Hepatic stellate cell (primary cell): ENCODE measurements at regions not wholly inside any gene's neighbourhood (a gene's known extent, or its start where the extent isn't known, plus 50 kb on each side); places are given as distances from the start of the nearest gene placed in this dataset.
"Not testable (repeated sequence)": the region's sequence is repeated elsewhere in the genome, so short reads cannot be mapped to it uniquely, and the experiment has no call there.

Source experiments
- DNase-seq: peaks from one replicate; pipeline ENCODE4 v3.0.0; 2011; ENCODE audit warnings: low spot score

DNA sequence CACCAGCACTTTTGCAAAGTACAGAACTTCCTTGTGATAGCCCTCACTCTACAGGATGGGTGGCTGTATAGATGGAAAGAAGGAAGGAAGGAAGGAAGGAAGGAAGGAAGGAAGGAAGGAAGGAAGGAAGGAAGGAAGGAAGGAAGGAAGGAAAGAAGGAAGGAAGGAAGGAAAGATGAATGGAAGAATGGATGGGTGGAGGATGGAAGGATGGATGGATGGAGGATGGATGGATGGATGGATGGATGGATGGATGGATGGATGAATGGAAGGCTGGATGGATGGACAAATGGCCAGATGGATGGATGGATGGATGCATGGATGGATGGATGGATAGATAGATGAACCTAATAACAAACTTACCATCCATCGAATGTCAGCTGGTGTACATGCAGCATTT, 256.9 kb downstream of the ANKRD60 start:
- DNase-seq: not testable (repeated sequence)

DNA sequence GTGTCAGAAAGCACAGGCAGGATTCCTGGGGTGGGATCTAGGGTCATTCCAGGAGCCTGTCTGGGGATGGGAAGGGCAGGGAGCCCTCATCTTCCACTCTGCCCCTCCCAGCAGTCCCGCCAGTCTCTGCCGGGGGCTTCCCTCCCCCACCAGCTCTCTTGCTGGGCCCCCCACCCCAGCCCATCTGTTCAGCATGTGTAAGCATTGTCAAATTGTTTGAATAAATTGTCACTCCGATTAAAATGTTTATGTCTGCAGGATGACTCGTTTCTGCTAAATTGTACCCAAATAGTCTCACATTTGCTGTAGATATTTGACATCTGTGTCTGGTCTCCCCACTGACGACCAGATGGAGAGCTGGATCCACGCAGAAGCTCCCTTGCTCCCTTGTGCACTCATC, 257.6 kb downstream of the ANKRD60 start:
- DNase-seq: no peak

DNA sequence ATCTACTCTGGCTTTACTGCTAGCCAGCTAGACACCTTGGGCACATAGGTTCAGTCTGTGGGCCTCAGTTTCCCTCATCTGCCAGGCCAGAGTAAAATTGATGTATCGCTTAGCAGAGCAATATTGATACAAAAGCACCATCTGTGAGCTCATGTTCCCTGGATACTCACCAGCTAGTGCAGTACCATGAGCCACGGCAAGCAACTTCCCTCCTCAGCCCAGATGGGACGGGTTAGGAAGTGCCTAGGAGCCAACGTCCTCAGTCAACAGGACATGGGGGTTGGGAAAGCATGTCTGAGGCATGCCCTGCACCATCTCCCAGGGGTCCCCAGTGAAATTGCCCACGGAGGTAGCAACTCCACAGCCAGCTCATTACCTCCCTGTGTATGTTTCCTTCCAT, 258.3 kb downstream of the ANKRD60 start:
- no peak for DNase-seq

DNA sequence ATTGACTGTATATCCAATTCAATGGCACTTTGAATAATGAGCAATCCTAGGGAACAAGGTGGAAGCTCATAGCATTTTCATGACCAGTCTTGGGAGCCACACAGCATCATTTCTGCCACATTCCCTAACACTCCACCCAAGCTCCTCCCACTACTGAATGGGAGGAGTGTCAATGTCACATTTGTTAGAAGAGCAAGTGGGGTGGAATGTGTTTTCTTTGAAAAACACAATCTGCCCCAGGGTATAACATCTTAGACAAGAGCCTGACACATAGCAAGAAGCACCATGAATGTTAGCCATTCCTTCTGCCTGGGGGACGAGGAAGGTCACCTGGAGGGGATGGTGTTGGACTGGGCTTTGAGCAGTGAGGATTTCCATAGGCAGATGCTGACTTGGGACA, 258.3 kb upstream of the PMEPA1 start:
- no peak for DNase-seq

DNA sequence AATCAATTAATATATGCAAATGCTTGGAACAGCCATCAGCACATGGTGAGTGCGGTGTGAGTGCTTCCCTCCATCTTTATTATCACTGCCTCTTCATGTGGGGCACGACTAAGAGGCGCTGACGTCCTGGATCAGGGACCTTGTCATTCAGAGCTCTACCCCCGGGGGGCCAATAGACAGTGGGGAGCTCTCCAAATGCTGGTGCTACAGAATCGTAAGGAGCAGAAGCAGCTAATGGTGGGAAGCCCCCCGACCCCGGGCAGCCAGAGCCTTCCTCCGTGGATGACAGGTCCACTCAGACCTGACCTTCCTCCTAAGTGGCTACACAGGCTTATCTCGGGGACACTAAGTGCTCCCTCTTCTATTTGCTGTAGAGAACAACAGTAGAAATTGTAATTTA, 257.5 kb upstream of the PMEPA1 start:
- DNase-seq: no peak

DNA sequence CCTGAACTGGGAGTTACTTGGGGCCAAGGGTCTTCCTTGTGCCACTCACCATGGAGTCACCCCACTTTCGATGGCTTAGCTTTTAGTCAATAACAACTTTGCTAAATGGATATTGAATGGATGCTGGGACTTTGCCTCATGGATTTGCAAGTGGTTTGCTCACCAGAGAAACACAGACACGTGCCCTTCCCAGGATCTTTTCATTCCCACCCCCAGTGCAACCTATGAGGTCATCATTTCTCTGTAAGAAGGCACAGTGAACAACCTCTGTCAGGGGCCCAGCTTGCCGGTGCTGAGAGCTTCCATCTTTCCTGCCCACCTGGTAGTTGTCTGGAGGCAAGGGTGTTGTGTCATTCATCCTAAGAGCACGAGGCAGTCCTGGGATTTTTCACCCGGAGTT, 256.8 kb upstream of the PMEPA1 start:
- no peak for DNase-seq

DNA sequence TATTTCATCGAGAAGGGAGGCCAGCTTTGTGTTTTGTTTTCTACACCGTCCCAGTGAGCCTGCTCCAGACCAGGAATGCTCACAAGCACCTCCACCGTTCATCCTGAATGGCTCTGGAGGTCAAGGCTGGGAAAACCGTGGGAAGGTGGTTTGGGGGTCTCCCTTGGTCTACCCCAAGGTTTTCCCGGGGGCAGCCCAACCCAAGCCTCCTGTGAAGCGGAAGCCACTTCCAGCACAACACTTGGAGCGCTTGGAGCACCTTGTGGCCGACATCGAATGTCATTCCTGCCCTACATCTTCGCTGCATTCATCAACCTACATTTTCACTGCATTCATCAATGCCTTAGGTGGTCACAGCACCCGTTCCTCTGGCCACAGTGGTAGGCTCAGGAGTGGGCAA, 255.6 kb upstream of the PMEPA1 start:
- DNase-seq: no peak

DNA sequence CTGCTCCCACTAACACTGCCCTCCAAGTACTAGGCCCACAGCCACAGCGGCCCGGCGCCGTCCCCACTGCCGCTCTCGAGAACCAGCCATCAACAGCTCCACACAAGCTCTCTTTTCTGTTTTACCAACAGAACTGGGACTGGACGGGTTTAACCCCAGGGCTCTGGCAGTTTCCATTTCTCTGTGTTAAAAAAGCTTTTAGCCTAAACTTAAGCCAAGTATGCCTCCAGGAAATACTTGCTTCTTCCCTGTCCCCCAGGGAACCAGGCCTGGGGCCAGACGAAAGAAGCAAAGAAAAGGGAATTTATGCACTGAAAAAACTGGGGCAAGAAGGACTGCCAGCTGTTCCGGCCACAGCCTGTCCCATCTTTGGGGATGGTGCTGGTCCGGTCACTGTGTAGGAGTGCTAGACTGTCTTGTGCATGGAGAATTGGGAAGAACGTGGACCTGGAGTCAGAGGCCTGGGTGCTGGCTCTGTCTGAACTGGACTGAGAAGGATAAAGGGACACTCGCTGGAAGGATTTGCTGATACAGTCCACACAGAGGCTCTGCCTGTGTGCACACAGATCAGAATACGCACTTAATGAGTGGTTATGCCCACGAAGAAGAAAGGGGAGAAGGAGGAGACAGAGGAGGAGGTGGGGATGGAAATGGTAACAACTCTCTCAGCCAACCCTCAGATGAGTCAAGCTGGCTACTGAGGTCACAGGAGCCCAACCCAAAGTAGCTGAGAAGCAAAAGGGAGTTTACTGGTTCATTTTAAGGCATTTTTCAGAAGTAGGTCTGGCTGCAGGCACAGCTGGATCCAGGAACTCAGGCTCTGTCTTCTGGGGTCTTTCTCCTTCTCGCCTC, 254.4 kb upstream of the PMEPA1 start:
- no peak for DNase-seq

DNA sequence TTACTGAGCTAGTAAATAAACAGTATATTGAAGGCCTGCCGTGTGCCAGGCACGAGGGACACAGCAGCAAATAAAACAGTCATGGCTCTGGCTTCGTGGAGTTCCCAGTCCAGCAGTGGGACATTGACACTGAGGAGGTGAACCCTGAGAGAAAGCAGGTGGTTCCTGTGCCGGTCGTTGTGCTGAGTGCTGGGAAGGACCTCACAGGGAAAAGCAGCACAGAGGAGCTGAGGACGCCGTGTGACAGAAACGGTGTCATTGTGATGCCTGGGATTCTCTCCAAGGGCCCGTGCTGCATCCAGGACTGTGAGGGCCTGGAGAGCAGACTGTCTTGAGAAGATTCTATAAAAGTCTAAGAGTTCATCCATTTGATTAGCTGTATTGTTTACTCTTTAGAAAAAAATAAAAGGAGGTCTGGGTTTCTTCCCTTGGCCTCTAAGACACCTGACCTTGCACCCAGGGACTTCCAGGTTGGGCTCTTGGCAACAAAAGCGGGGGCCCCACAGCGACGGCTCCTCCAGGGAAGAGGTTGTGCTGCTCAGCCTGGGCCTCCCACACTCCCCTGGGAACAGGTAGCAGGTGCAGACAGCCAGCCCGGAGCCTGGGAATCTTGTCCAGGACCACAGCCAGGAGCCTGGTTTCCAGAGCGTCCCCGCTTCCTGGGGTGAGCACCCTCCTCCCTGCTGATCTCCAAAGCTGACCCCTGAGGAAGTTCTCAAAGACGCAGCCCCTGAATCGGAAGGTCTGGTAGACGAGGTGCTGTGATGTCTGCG, 251.2 kb upstream of the PMEPA1 start:
- no peak for DNase-seq

DNA sequence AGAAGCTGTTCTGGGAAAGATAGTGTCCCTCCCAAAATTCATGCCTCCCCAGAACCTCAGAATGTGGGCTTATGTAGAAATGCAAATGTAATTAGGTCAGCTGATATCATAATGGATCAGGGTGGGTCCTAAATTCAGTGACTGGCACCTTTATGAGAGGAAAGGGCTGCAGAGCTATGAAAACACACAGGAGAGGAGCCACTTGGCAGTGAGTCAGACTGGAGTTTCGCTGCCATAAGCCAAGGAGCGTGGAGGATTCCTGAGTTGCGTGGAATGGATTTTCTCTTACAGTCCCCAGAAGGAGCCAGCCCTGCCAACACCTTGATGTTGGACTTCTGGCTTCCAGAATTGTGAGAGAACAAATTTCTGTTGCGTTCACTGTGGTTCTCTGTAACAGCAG, 249.8 kb upstream of the PMEPA1 start:
- DNase-seq: no peak

DNA sequence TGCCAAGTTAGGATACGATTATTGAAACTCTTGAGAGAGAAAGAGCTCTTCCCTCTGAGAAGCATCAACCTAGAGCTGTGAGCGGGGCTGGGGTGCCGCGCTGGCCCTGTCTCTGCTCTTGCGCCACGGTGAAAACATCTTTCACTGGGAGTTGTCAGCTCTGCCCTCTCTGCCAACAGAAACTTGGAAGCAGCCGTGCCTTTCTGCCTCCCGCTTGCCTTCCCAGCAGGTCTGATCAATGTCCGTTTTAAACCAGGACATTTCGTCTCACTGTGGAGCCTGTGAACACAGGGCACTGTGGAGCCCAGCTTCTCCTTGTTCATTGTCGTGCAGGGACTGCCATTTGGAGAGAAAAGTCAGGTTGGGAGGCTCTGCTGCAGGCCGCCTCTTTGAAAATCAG, 249.2 kb upstream of the PMEPA1 start:
- no peak for DNase-seq

DNA sequence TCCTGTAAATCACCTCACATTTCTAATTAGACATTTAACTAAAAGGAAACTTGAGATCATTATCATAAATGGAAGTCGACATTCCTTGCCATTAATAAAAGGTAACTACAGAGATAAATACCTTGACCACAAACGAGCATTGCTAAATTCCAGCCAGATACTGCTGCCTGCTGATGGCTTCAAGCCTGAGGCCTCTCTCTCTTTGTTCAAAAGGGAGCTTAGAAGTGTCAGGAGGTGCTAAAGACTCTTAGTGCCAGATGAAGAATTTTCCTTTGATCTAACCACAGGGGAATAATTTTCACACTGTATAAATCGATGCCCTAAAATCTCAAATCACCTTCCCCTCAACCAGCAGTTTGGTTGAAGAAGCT, 248.2 kb upstream of the PMEPA1 start:
- no peak for DNase-seq

DNA sequence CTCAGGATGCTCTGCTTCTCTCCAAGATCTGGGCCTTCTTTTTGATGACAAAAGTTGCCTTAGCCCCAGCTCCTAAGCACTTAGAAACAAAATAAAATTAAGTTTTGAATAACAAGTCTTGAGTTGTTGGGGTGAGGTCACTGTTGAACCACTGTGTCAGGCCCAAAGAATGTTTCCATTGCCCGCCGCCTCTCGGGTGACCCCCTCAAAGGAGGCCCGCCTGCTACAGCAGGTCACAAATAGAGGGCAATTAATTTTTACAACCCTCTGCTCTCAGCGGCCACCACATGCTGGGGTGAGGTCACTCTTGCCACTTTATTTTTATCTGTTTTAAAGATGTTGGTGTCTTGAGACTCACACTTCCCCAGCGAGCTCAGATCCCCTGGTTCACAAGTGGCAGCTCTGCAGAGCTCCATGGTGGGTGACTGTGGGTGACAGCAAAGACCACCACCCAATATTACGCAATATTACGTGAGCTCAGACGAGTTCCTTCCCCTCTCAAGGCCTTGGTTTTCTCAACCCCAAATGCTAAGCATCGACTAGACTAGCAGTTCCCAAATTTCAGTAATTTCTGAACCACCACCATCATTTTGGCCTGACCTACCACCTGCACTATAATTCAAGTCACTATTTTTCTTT, 247.7 kb upstream of the PMEPA1 start:
- no peak for DNase-seq

DNA sequence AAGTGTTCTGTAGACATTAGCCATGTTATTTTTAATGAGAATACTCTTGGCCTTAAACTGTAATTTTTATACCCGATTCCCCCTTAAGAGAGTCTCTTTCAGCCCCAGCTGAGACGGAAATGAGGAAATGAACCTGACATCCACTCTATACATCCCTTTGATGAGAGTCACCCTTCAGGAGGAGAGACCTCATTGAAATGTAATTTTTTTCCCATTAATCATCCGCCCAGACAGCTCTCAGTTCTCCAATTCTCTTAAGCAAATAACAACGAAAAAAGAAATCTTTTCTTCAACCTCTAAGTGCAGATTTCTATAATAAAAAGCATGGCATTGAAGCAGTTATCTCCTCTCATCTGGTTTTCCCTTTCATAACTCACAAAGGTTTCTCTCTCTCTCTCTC, 243.8 kb upstream of the PMEPA1 start:
- DNase-seq: no peak

DNA sequence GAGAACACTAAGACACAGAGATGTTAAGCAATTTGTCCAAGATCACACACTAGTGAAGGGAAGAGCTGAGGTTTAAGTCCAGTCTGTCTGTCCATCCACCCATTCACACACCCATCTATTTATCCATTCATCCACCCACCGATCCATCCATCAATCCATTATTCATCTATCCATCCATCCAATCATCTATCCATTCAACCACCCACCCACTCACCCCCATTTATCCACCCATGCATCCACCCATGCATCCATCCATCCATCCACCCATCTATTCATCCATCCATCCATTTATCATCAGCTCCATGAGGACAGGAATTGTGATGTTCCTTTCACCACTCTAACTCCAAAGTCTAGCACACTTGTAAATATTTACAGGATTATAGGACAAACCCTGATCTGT, 242.3 kb upstream of the PMEPA1 start:
- no peak for DNase-seq

DNA sequence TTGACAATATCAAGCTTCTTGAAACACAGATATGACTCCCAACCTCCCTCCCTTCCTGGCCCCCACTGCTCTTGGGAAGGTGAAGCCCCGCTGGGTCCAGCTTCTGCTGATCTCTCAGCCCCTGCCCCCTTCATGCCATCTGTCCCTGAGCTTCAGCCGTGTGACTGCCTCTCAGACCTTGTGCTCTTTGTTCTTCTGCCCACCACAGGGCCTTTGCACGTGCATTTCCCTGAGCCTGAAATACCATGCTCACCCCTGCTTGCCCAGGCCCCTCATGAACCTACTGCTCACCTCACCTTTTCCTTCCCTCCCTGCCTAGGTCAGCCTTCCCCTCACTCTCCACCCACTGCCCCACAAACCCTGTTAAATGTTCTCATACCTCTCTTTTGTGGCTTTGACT, 241.7 kb upstream of the PMEPA1 start:
- no peak for DNase-seq

DNA sequence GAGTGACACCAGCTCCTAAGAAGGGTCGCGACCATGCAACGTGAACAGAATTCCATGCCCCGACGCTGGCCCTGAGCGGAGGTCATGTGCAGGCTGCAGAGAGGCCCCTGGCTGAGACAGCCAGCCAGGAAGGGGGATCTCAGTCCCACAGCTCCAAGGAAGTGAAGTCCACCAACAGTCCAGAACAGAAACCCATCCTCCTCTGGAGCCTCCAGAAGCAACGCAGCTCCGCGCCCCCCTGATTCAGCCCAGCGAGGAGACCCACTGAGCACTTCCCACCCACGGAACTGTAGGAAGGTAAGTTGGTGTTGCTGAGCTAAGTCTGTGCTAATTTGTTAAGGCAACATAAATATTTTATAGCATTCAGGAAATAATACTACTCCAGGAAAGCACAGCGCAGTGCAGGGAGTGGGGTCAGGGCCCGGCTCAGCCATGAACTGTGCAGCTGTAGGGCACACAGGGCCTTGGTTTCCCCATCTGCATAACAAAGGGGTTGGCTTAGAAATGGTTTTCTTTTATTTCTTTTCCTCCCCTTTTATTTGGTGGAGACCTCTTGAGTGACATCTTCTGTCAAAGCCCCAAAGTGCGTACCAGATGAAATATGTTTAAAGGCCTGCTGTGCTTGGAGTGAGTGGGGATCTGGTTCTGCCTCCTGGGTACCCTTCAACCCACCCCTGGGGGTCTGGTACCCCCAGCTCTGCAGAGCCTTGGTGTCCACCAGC, 241.1 kb upstream of the PMEPA1 start:
- DNase-seq: no peak

DNA sequence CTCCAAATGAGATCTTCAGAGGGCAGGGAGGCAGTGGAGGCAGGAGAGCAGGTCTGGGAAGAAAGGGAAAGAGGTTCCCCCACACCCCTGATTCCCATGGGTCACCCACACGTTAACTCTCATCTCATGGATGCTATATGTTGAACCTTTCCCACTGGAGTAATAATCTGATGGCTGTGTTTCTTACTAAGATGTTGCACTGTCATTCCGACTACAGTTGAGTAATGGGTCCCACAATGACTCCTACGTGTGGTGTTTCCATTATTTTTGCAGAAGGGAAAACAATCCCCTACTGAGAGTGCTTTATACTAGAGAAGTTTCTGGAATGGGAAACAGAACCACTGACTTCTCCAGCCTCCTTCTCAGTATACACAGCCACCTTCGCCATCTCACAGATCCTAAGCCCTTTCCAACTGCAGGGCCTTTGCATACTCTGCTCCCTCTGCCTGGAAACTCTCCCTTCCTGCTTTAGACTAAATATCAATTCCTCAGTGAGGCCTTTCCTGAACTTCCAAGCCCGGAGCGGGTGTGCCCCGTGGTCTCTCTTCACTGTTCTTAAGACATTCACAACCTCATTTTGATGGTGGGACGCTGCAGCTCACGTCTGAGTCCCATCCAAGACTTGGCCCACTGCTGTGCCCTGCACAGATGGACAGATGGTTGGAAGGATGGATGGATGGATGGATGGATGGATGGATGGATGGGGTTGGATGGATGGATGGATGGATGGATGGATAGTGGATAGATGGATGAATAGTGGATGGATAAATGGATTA, 238.6 kb upstream of the PMEPA1 start:
- no peak for DNase-seq

DNA sequence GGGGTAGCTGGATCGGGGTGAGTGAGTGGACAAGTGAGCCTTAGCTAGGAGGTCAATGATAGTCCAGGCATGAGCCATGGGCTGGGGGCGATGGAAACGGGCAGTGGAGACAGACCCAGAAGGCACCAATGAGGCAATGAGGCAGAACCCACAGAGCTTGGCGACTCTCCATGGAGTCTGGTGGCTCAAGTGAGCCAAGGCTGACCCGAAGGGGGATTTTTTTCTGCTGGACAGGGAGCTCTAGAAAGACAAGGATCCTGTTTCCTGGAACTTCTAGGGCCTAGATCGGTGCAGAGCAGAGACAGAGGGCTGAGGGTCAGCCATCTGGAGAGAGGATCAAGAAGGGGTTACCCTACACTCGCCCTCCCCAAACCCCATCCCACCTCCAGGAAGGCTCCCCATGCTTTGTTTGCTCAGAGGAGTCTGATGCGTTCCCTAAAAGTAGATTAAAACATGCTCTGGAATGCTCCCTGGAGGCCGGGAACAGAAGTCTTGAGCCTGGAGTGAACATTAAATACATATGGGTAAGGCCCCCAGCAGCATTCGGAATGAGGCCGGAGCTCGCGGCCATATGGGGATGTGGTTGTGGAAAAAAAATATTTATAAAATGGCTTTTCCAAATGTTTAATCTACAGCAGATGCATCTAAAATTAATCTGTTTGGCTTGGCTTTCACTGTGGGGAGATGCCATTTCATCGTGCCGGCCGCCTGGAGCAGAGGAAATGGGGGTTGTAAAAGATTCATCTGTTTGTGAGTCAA, 237.8 kb upstream of the PMEPA1 start:
- DNase-seq: no peak

DNA sequence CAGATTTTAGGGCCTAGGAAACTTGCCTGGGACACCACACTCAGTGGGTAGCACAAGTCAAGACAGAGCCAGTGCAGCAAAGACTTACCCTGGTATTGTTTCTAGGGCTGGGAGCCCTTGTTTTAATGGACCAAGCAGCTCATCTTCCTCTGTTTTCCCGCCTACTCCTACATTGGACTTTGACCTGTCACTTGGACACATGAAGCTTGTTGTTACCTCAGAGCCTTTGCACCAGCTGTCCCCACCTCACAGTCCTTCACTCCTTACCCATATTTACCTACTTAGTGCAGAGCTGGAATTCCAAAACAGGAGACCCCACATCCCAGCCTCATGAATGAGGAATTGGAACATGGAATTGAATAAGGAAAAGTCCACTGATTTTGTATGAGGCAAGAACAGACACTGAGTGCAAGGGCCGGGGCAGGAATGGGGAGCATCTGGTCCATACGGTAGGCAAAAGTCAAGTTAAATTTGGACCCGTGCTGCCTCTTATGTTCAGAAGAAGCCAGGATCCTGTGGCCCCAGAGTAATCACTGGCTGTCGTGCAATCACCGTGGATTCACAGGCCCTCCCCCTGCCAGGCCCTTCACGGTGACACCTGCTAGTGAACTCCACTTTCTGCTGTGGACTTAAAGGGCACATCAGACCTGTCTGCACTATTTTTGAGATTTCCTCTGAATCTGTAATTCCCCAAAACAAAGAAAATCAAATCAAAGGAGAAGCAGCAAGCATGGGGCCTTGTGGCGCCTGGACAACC, 236.9 kb upstream of the PMEPA1 start:
- DNase-seq: no peak
